Activated CD4-positive, CD25-positive, alpha-beta regulatory T cell (primary cell): ENCODE measurements at regions not wholly inside any gene's neighbourhood (a gene's known extent, or its start where the extent isn't known, plus 50 kb on each side); places are given as distances from the start of the nearest gene placed in this dataset.
"Not testable (repeated sequence)": the region's sequence is repeated elsewhere in the genome, so short reads cannot be mapped to it uniquely, and the experiment has no call there.

Experiments used
- DNase-seq, 4 experiments: peaks; one replicate each; lab custom pipeline; 2025; lab: John Stamatoyannopoulos, UW

GRCh38 chr2:207409517-207409916 is 120.2 kb upstream of the CREB1 start:
- no peak for DNase-seq

- DNase-seq, result no peak
Measured at GRCh38 chr2:207412787-207413310, 116.9 kb upstream of the CREB1 start.

GRCh38 chr2:207413376-207413907 is 116.3 kb upstream of the CREB1 start:
- no peak for DNase-seq

- no peak for DNase-seq
Measured at GRCh38 chr2:207416111-207416510, 113.7 kb upstream of the CREB1 start.

- DNase-seq, result no peak
Measured at GRCh38 chr2:207416900-207417299, 112.9 kb upstream of the CREB1 start.

- DNase-seq, result no peak
Measured at GRCh38 chr2:207417301-207417718, 112.5 kb upstream of the CREB1 start.

GRCh38 chr2:207418419-207418818 is 111.3 kb upstream of the CREB1 start:
- no peak for DNase-seq

- no peak for DNase-seq
Measured at GRCh38 chr2:207419331-207419730, 110.4 kb upstream of the CREB1 start.

- no peak for DNase-seq
Measured at GRCh38 chr2:207421671-207422070, 108.1 kb upstream of the CREB1 start.

GRCh38 chr2:207422380-207422779 is 107.4 kb upstream of the CREB1 start:
- DNase-seq, result no peak

- DNase-seq, result no peak
Measured at GRCh38 chr2:207423886-207424285, 105.9 kb upstream of the CREB1 start.

- DNase-seq, result no peak
Measured at GRCh38 chr2:207427986-207428385, 101.8 kb upstream of the CREB1 start.

GRCh38 chr2:207428573-207428972 is 101.2 kb upstream of the CREB1 start:
- no peak for DNase-seq

- DNase-seq, result no peak
Measured at GRCh38 chr2:207432453-207432852, 97.3 kb upstream of the CREB1 start.

GRCh38 chr2:207434306-207434705 is 95.5 kb upstream of the CREB1 start:
- no peak for DNase-seq

GRCh38 chr2:207434899-207435465 is 94.8 kb upstream of the CREB1 start:
- no peak for DNase-seq

GRCh38 chr2:207437136-207437523 is 92.6 kb upstream of the CREB1 start:
- no peak for DNase-seq

GRCh38 chr2:207437524-207438143 is 92.1 kb upstream of the CREB1 start:
- no peak for DNase-seq

- no peak for DNase-seq
Measured at GRCh38 chr2:207438414-207439126, 91.2 kb upstream of the CREB1 start.

GRCh38 chr2:207439881-207440280 is 89.9 kb upstream of the CREB1 start:
- DNase-seq, result not testable (repeated sequence)

GRCh38 chr2:207444756-207445155 is 85.0 kb upstream of the CREB1 start:
- DNase-seq, result no peak

- DNase-seq, result no peak
Measured at GRCh38 chr2:207446653-207447052, 83.1 kb upstream of the CREB1 start.

GRCh38 chr2:207448006-207448405 is 81.8 kb upstream of the CREB1 start:
- no peak for DNase-seq
